Endodermal cell (in vitro differentiated cells): ENCODE measurements at regions not wholly inside any gene's neighbourhood (a gene's known extent, or its start where the extent isn't known, plus 50 kb on each side); places are given as distances from the start of the nearest gene placed in this dataset.

Experiments used
- DNase-seq: peaks from one replicate; pipeline ENCODE4 v3.0.0-alpha.2; 2017
- H3K27ac ChIP-seq: 2 replicates; pipeline ENCODE4 v1.5.1; 2013; ENCODE audit warnings: mild to moderate bottlenecking, low read depth, low read length, moderate library complexity
- H3K27me3 ChIP-seq: 2 replicates; pipeline ENCODE4 v1.6.1; 2013; ENCODE audit warnings: mild to moderate bottlenecking, low read length, moderate library complexity; ENCODE audit not compliant: insufficient read depth, control insufficient read depth, poor library complexity, severe bottlenecking
- H3K36me3 ChIP-seq: 2 replicates; pipeline ENCODE4 v1.7.0; 2013; ENCODE audit warnings: mild to moderate bottlenecking, low read length, moderate library complexity; ENCODE audit not compliant: control insufficient read depth, insufficient read depth
- H3K4me1 ChIP-seq: one replicate; pipeline ENCODE4 v1.7.0; 2013; ENCODE audit warnings: low read length; ENCODE audit not compliant: control insufficient read depth, insufficient read depth
- H3K4me3 ChIP-seq: 2 replicates; pipeline ENCODE4 v1.5.1; 2013; ENCODE audit warnings: mild to moderate bottlenecking, low read length, moderate library complexity
- H3K9ac ChIP-seq: 2 replicates; pipeline ENCODE4 v1.6.1; 2013; ENCODE audit warnings: mild to moderate bottlenecking, low read length, moderate library complexity; ENCODE audit not compliant: poor library complexity, severe bottlenecking; ENCODE audit errors: extremely low read depth
- H3K9me3 ChIP-seq: 2 replicates; pipeline ENCODE4 v1.6.1; 2013; ENCODE audit warnings: mild to moderate bottlenecking, low read length, moderate library complexity; ENCODE audit not compliant: control insufficient read depth
- H3K27ac Mint-ChIP-seq: 2 replicates; pipeline ENCODE4 v1.8.0; 2020; ENCODE audit warnings: mixed read lengths
- H3K27me3 Mint-ChIP-seq: 2 replicates; pipeline ENCODE4 v1.8.0; 2021; ENCODE audit warnings: mild to moderate bottlenecking, mixed read lengths; ENCODE audit not compliant: insufficient read depth
- H3K36me3 Mint-ChIP-seq: 2 replicates; pipeline ENCODE4 v1.8.0; 2020; ENCODE audit warnings: low read depth, mixed read lengths
- H3K4me1 Mint-ChIP-seq: 2 replicates; pipeline ENCODE4 v1.8.0; 2020; ENCODE audit warnings: mixed read lengths
- H3K4me3 Mint-ChIP-seq: 2 replicates; pipeline ENCODE4 v1.8.0; 2020; ENCODE audit warnings: mild to moderate bottlenecking, moderate library complexity, mixed read lengths
- H3K9me3 Mint-ChIP-seq: 2 replicates; pipeline ENCODE4 v1.8.0; 2020; ENCODE audit warnings: mild to moderate bottlenecking, mixed read lengths
- WGBS, 2 experiments: methylation state at CpG; one replicate each; pipeline versions ENCODE4 v1.1.5 to v1.1.7; 2013; ENCODE audit warnings: missing lambda C conversion rate in 2 of 2, mixed read lengths in 1 of 2; ENCODE audit not compliant: insufficient coverage in 1 of 2, insufficient read length in 1 of 2; 5-methylcytosine and 5-hydroxymethylcytosine counted together
- TF ChIP-seq, protein P1 (sequence below): fragments of 200-600 bp; sonication (generic); conservative IDR thresholded peaks from 2 replicates; pipeline ENCODE4 v1.5.0; 2021; ENCODE audit warnings: antibody characterized with exemption, mild to moderate bottlenecking

DNA sequence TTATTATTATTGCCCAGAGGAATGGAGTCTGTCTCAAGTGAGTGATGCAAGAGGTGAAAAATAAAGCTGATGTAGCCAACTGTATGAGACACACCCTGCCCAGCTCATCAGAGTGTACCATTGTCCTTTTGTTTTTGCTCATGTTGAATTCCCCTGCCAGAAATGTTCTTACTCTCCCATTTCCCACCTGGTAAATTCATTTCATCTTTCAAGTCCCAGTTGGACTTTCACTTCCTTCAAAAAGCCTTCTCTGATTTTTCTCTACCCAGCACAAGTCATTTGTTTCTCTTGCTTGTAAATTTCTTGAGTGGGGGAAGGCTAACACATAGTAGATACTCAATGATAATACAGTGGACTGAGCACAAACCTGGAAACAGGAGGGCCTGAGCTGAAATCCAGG, 394.5 kb upstream of the ZNF462 start:
- peaks cover 8% of the 10 kb centered on the region for H3K4me1 Mint-ChIP-seq
- no peaks in the 10 kb centered on the region for H3K9me3 ChIP-seq
- H3K27ac ChIP-seq = no peak overlapping the region
- H3K4me3 ChIP-seq = no peak overlapping the region
- no peak overlapping the region for H3K27ac Mint-ChIP-seq
- TF ChIP-seq, protein P1, sequence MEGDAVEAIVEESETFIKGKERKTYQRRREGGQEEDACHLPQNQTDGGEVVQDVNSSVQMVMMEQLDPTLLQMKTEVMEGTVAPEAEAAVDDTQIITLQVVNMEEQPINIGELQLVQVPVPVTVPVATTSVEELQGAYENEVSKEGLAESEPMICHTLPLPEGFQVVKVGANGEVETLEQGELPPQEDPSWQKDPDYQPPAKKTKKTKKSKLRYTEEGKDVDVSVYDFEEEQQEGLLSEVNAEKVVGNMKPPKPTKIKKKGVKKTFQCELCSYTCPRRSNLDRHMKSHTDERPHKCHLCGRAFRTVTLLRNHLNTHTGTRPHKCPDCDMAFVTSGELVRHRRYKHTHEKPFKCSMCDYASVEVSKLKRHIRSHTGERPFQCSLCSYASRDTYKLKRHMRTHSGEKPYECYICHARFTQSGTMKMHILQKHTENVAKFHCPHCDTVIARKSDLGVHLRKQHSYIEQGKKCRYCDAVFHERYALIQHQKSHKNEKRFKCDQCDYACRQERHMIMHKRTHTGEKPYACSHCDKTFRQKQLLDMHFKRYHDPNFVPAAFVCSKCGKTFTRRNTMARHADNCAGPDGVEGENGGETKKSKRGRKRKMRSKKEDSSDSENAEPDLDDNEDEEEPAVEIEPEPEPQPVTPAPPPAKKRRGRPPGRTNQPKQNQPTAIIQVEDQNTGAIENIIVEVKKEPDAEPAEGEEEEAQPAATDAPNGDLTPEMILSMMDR = no peak
- no peaks in the 10 kb centered on the region for H3K36me3 Mint-ChIP-seq
- no peaks in the 10 kb centered on the region for H3K27me3 Mint-ChIP-seq
- H3K36me3 ChIP-seq = no peaks in the 10 kb centered on the region
- no peak overlapping the region for H3K4me3 Mint-ChIP-seq
- H3K27me3 ChIP-seq = no peaks in the 10 kb centered on the region
- no peak for DNase-seq
- no peak overlapping the region for H3K9ac ChIP-seq
- peaks cover 6% of the 10 kb centered on the region for H3K9me3 Mint-ChIP-seq
- no peaks in the 10 kb centered on the region for H3K4me1 ChIP-seq

DNA sequence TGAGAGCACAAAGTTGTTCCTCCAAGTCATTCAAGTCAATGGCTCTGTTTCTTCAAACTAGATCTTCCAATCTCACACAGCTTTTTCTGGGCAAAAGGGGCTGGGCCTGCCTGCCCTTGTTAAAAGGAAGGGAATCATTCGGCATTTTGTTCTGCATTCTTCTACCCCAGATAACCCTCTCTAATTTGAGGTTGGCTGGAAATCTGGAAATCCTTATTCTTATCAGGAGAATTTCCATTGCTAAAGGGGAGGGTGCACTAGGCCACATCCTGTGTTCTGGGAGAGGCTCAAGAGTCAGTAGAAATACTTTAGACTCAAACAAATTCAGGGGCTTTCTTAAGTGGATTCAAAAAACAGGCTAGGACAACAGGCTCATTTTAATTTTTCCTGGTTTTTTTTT, 384.7 kb upstream of the ZNF462 start:
- Mint-ChIP-seq H3K9me3 (peaks cover 12% of the 10 kb centered on the region), H3K4me3 (no peak overlapping the region), H3K27ac (no peak overlapping the region), H3K36me3 (no peaks in the 10 kb centered on the region), H3K4me1 (peaks cover 7% of the 10 kb centered on the region), H3K27me3 (no peaks in the 10 kb centered on the region)
- 100% methylated on average over 1 of the region's 1 CpG; no CpG with 5 or more reads in 1 of the 2 experiments for WGBS, 2 experiments
- no peak for DNase-seq
- no peak overlapping the region for H3K9ac ChIP-seq
- H3K27ac ChIP-seq = no peak overlapping the region
- no peaks in the 10 kb centered on the region for H3K27me3 ChIP-seq
- peaks cover 6% of the 10 kb centered on the region for H3K4me1 ChIP-seq
- H3K36me3 ChIP-seq = no peaks in the 10 kb centered on the region
- no peaks in the 10 kb centered on the region for H3K9me3 ChIP-seq
- H3K4me3 ChIP-seq = no peak overlapping the region
- TF ChIP-seq, protein P1 = no peak

DNA sequence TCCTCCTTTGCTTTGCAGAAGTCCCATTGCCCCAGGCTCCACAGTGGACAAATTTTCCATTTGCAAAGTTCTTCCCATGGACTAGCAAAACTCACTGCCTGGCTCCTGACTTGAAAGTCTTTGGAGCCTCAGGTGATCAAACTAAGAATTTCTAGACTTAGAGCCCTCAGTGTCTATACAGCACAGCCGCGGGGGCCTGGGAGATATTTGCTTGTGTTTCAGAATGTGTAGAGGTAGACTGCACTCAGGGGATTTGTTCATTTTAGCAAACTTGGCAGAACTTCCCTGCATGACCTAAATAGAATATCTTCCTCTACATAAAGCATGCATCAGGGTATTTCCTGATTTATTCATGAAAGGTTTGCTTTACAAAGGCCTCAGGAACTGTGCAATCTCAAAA, 384.2 kb upstream of the ZNF462 start:
- H3K9ac ChIP-seq = no peak overlapping the region
- H3K27me3 ChIP-seq = no peaks in the 10 kb centered on the region
- no peak overlapping the region for H3K27ac Mint-ChIP-seq
- TF ChIP-seq, protein P1 = no peak
- no peak overlapping the region for H3K4me3 Mint-ChIP-seq
- H3K4me3 ChIP-seq = no peak overlapping the region
- peaks cover 7% of the 10 kb centered on the region for H3K4me1 Mint-ChIP-seq
- peaks cover 6% of the 10 kb centered on the region for H3K4me1 ChIP-seq
- peaks cover 9% of the 10 kb centered on the region for H3K9me3 Mint-ChIP-seq
- H3K27ac ChIP-seq = no peak overlapping the region
- no peak for DNase-seq
- WGBS, 2 experiments = 93% methylated on average over 2 of the region's 2 CpGs; no CpG with 5 or more reads in 1 of the 2 experiments
- H3K36me3 ChIP-seq = no peaks in the 10 kb centered on the region
- H3K9me3 ChIP-seq = no peaks in the 10 kb centered on the region
- H3K36me3 Mint-ChIP-seq = no peaks in the 10 kb centered on the region
- H3K27me3 Mint-ChIP-seq = no peaks in the 10 kb centered on the region
